Smooth muscle cell (in vitro differentiated cells): ENCODE measurements at regions not wholly inside any gene's neighbourhood (a gene's known extent, or its start where the extent isn't known, plus 50 kb on each side); places are given as distances from the start of the nearest gene placed in this dataset.

ENCODE experiments used
- DNase-seq: peaks from one replicate; lab custom pipeline; 2025; ENCODE audit not compliant: unreplicated experiment; lab: John Stamatoyannopoulos, UW
- H2AFZ ChIP-seq: fragments of 200-600 bp; sonication (generic); 2 replicates; pipeline ENCODE4 v1.6.0; 2016; ENCODE audit warnings: antibody characterized with exemption, low read depth, mild to moderate bottlenecking
- H3F3A ChIP-seq: fragments of 200-600 bp; sonication (generic); 2 replicates; pipeline ENCODE4 v1.6.0; 2017; ENCODE audit warnings: antibody characterized with exemption, low read depth
- H3K27ac ChIP-seq: fragments of 200-600 bp; sonication (generic); 2 replicates; pipeline ENCODE4 v1.5.1; 2016; ENCODE audit warnings: low read depth, mild to moderate bottlenecking
- H3K27me3 ChIP-seq: fragments of 200-600 bp; sonication (generic); 2 replicates; pipeline ENCODE4 v1.6.1; 2016; ENCODE audit warnings: low read depth, mild to moderate bottlenecking
- H3K36me3 ChIP-seq: fragments of 200-600 bp; sonication (generic); 2 replicates; pipeline ENCODE4 v1.5.1; 2016; ENCODE audit warnings: low read depth
- H3K4me1 ChIP-seq: fragments of 200-600 bp; sonication (generic); 2 replicates; pipeline ENCODE4 v1.5.1; 2016; ENCODE audit warnings: low read depth
- H3K4me2 ChIP-seq: fragments of 200-600 bp; sonication (generic); 2 replicates; pipeline ENCODE4 v1.6.0; 2016; ENCODE audit warnings: mild to moderate bottlenecking
- H3K4me3 ChIP-seq: fragments of 200-600 bp; sonication (generic); 2 replicates; pipeline ENCODE4 v1.5.1; 2016; ENCODE audit warnings: mild to moderate bottlenecking
- H3K79me2 ChIP-seq: fragments of 200-600 bp; sonication (generic); 2 replicates; pipeline ENCODE4 v1.6.0; 2016; ENCODE audit warnings: low read depth, mild to moderate bottlenecking
- H3K9ac ChIP-seq: fragments of 200-600 bp; sonication (generic); 2 replicates; pipeline ENCODE4 v1.6.0; 2016; ENCODE audit warnings: low read depth
- H3K9me3 ChIP-seq: fragments of 200-600 bp; sonication (generic); replicated peaks from 2 replicates; pipeline ENCODE4 v1.5.1; 2016; ENCODE audit warnings: low read depth
- H4K20me1 ChIP-seq: fragments of 200-600 bp; sonication (generic); 2 replicates; pipeline ENCODE4 v1.6.0; 2016; ENCODE audit warnings: low read depth
- WGBS: methylation state at CpG from one replicate; pipeline ENCODE4 v1.1.7; 2016; ENCODE audit warnings: low lambda C conversion rate; 5-methylcytosine and 5-hydroxymethylcytosine counted together
- TF ChIP-seq, protein P1 (sequence below): fragments of 200-600 bp; sonication (generic); IDR thresholded peaks from 2 replicates; pipeline ENCODE4 v1.5.1; 2017; ENCODE audit warnings: borderline replicate concordance, mild to moderate bottlenecking, antibody characterized with exemption; ENCODE audit not compliant: insufficient read depth, poor library complexity, severe bottlenecking

DNA sequence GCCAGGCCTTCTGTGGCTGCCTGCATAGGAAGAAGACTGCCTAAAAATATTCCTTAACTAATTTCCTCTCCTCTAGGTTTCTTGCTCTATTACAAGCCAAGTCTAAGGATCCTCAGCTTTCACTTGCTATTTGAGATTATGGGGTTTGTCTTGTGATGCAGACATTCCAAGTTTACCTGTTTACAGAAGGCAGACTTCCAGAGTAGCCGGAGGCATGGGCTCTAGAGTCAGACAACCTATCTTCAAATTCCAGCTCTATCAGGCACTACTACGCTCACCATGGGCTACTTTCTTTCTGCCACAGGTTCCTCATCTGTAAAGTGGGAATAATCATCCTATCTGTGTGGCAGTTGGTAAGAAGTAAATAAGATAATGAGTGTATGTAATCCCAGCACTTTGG, 95.6 kb upstream of the BCL6 start:
- no peak for DNase-seq
- no peaks in the 10 kb centered on the region for H3K79me2 ChIP-seq
- peak overlapping the region; percentile 18 for H3K9ac ChIP-seq
- H3K27me3 ChIP-seq: no peaks in the 10 kb centered on the region
- TF ChIP-seq, protein P1, sequence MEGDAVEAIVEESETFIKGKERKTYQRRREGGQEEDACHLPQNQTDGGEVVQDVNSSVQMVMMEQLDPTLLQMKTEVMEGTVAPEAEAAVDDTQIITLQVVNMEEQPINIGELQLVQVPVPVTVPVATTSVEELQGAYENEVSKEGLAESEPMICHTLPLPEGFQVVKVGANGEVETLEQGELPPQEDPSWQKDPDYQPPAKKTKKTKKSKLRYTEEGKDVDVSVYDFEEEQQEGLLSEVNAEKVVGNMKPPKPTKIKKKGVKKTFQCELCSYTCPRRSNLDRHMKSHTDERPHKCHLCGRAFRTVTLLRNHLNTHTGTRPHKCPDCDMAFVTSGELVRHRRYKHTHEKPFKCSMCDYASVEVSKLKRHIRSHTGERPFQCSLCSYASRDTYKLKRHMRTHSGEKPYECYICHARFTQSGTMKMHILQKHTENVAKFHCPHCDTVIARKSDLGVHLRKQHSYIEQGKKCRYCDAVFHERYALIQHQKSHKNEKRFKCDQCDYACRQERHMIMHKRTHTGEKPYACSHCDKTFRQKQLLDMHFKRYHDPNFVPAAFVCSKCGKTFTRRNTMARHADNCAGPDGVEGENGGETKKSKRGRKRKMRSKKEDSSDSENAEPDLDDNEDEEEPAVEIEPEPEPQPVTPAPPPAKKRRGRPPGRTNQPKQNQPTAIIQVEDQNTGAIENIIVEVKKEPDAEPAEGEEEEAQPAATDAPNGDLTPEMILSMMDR: no peak
- no peak overlapping the region for H2AFZ ChIP-seq
- H3K27ac ChIP-seq: peak overlapping the region; percentile 57
- 86% methylated on average over 2 of the region's 2 CpGs for WGBS
- H3F3A ChIP-seq: no peaks in the 10 kb centered on the region
- peaks cover 18% of the 10 kb centered on the region for H3K4me1 ChIP-seq
- no peaks in the 10 kb centered on the region for H3K9me3 ChIP-seq
- H3K4me3 ChIP-seq: no peak overlapping the region
- no peaks in the 10 kb centered on the region for H4K20me1 ChIP-seq
- H3K4me2 ChIP-seq: no peak overlapping the region
- no peaks in the 10 kb centered on the region for H3K36me3 ChIP-seq

GRCh38 chr3:187841560-187841959, 96.3 kb upstream of the BCL6 start:
- no peaks in the 10 kb centered on the region for H3K27me3 ChIP-seq
- WGBS: 43% methylated on average over 2 of the region's 2 CpGs
- DNase-seq: no peak
- no peaks in the 10 kb centered on the region for H4K20me1 ChIP-seq
- H3K9ac ChIP-seq: no peak overlapping the region
- H3K27ac ChIP-seq: peak overlapping the region; percentile 57
- no peak overlapping the region for H3K4me3 ChIP-seq
- no peaks in the 10 kb centered on the region for H3K9me3 ChIP-seq
- H3K79me2 ChIP-seq: no peaks in the 10 kb centered on the region
- H2AFZ ChIP-seq: no peak overlapping the region
- no peaks in the 10 kb centered on the region for H3F3A ChIP-seq
- peaks cover 18% of the 10 kb centered on the region for H3K4me1 ChIP-seq
- TF ChIP-seq, protein P1: no peak
- no peaks in the 10 kb centered on the region for H3K36me3 ChIP-seq
- H3K4me2 ChIP-seq: peak overlapping the region; percentile 45

DNA sequence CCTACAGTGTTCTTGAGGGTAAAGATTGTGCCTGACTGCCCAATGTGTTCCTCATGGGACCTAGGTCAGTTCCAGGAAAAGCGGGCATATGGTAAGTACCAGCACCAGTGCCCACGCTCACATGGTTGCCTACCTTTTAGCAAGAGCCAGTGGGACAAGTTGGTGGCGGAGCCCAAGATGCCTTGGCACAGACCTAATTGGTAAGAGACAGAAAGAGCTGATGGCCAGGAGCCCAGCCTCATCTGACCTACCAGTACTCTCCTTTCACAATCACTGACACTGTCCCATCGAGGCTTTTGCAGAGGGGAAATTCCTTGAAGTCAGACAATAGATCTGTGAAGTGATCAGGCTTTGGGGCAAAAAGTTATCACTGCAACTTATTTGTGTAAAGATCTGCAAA, 98.4 kb upstream of the BCL6 start:
- Histone ChIP-seq H2AFZ (no peak overlapping the region), H3K9ac (no peak overlapping the region), H3K36me3 (no peaks in the 10 kb centered on the region), H3K4me3 (no peak overlapping the region), H3K27me3 (no peaks in the 10 kb centered on the region), H4K20me1 (no peaks in the 10 kb centered on the region), H3K4me2 (no peak overlapping the region), H3F3A (no peaks in the 10 kb centered on the region), H3K9me3 (no peaks in the 10 kb centered on the region), H3K4me1 (peaks cover 11% of the 10 kb centered on the region), H3K27ac (no peak overlapping the region), H3K79me2 (no peaks in the 10 kb centered on the region)
- TF ChIP-seq, protein P1: no peak
- WGBS: 87% methylated on average over 4 of the region's 4 CpGs
- DNase-seq: no peak

DNA sequence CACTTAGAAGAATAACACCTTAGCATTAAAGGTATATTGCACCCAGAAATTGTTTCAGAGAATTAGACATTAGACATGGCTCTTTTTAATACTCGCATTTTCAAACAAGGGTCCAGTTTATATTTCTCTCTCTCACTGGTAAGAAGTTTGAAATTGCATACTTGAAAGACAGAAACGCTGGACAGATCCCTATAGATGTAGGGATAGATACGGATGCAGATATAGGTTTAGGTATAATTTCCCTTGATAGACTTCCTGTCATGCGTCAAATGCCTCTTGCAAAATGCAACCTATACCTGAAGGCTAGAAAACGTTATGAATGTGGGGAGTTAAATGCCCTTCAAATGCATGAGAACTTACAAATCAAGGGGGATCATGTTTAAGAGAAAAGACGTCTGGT, 99.4 kb upstream of the BCL6 start:
- Histone ChIP-seq H3K4me3 (no peak overlapping the region), H3K79me2 (no peaks in the 10 kb centered on the region), H3K4me1 (peaks cover 11% of the 10 kb centered on the region), H3K9ac (no peak overlapping the region), H3K4me2 (no peak overlapping the region), H2AFZ (no peak overlapping the region), H3K9me3 (no peaks in the 10 kb centered on the region), H3F3A (no peaks in the 10 kb centered on the region), H3K27ac (no peak overlapping the region), H4K20me1 (no peaks in the 10 kb centered on the region), H3K27me3 (no peaks in the 10 kb centered on the region), H3K36me3 (no peaks in the 10 kb centered on the region)
- no peak for DNase-seq
- 66% methylated on average over 6 of the region's 6 CpGs for WGBS
- TF ChIP-seq, protein P1: no peak
